K562 (cell line): ENCODE measurements at regions not wholly inside any gene's neighbourhood (a gene's known extent, or its start where the extent isn't known, plus 50 kb on each side); places are given as distances from the start of the nearest gene placed in this dataset.

Experiments used
- ATAC-seq: fragments of 200-7000 bp; cut with Tn5 transposase; 3 replicates; pipeline ENCODE4 v1.9.1; 2020; ENCODE audit warnings: moderate library complexity
- BruUV-seq: library from RNA; stranded (reverse); fragments of 400-500 nt; replicated peaks from 2 replicates; lab custom pipeline; 2021; lab: Mats Ljungman, UMichigan
- CTCF ChIA-PET: fragments of 300-600 bp; formaldehyde crosslinking; extraction: SDS; loops from one replicate; lab custom pipeline; 2021; ENCODE audit warnings: low intra/inter-chr PET ratio; lab: Yijun Ruan, JAX
- POLR2A ChIA-PET: fragments of 300-600, 350-650 bp; sonication (Branson Sonifier 250); formaldehyde crosslinking; extraction: SDS; loops from one replicate; lab custom pipeline; 2021; ENCODE audit warnings: antibody characterized with exemption, inconsistent platforms; lab: Yijun Ruan, JAX
- DNase-seq, 4 experiments: peaks; one replicate each; pipeline versions ENCODE4 v3.0.0 to v3.0.0-alpha.2; 2011 to 2018; ENCODE audit warnings: low spot score in 3 of 4, mixed read lengths in 3 of 4; ENCODE audit errors: extremely low read depth in 1 of 4
- FAIRE-seq: peaks from 2 replicates; lab custom pipeline; 2011; peaks lifted over from hg19 to GRCh38; lab: Jason Lieb, UNC
- H2AFZ ChIP-seq: 2 replicates; pipeline ENCODE4 v1.6.0; 2011; ENCODE audit warnings: low read depth, low read length, control low read depth, inconsistent platforms
- H3K27ac ChIP-seq: fragments of 200-600 bp; 3 replicates; pipeline ENCODE4 v1.8.0; 2011; ENCODE audit warnings: low read depth, mild to moderate bottlenecking, control low read depth, inconsistent platforms, low read length, moderate library complexity, mixed read lengths; ENCODE audit errors: extremely low read depth
- H3K27me3 ChIP-seq, 2 experiments: fragments of 300-600 bp in 1 of 2; 2 replicates in 1 of 2; 3 replicates in 1 of 2; pipeline versions ENCODE4 v1.6.0 to v1.8.0; 2011; ENCODE audit warnings: inconsistent platforms in 2 of 2, low read length in 2 of 2, mild to moderate bottlenecking in 1 of 2, mixed read lengths in 1 of 2, moderate library complexity in 1 of 2; ENCODE audit not compliant: control insufficient read depth in 2 of 2, insufficient read depth in 2 of 2
- H3K36me3 ChIP-seq: fragments of 300-600 bp; 3 replicates; pipeline ENCODE4 v1.8.0; 2011; ENCODE audit warnings: mild to moderate bottlenecking, low read length, inconsistent platforms; ENCODE audit not compliant: control insufficient read depth, insufficient read depth
- H3K4me1 ChIP-seq, 2 experiments: fragments of 200-600 bp in 1 of 2; replicated peaks in 1 of 2; 2 replicates in 1 of 2; 3 replicates in 1 of 2; pipeline versions ENCODE4 v1.5.1 to v1.8.0; 2011; ENCODE audit warnings: inconsistent platforms in 2 of 2, low read length in 2 of 2, mild to moderate bottlenecking in 1 of 2, mixed read lengths in 1 of 2, moderate library complexity in 1 of 2; ENCODE audit not compliant: control insufficient read depth in 2 of 2, insufficient read depth in 2 of 2
- H3K4me2 ChIP-seq: 2 replicates; pipeline ENCODE4 v1.6.1; 2011; ENCODE audit warnings: low read length, control low read depth, inconsistent platforms, mixed read lengths; ENCODE audit not compliant: insufficient read depth
- H3K4me3 ChIP-seq: fragments of 200-600 bp; sonication (generic), shearing (Covaris generic); 2 replicates; pipeline ENCODE4 v1.5.1; 2016; ENCODE audit warnings: control low read depth, inconsistent platforms
- H3K79me2 ChIP-seq: fragments of 200-600 bp; 3 replicates; pipeline ENCODE4 v1.8.0; 2011; ENCODE audit warnings: low read length, inconsistent platforms; ENCODE audit not compliant: control insufficient read depth, insufficient read depth
- H3K9ac ChIP-seq, 2 experiments: 2 replicates each; pipeline versions ENCODE4 v1.6.0 to v1.6.1; 2011; ENCODE audit warnings: low read depth in 2 of 2, low read length in 2 of 2, control low read depth in 1 of 2, inconsistent platforms in 1 of 2, mild to moderate bottlenecking in 1 of 2, mixed read lengths in 1 of 2; ENCODE audit not compliant: insufficient read depth in 1 of 2
- H3K9me1 ChIP-seq: one replicate; pipeline ENCODE4 v1.6.0; 2011; ENCODE audit warnings: inconsistent platforms, mild to moderate bottlenecking, low read length, moderate library complexity; ENCODE audit not compliant: control insufficient read depth, insufficient read depth
- H3K9me3 ChIP-seq: replicated peaks from 2 replicates; pipeline ENCODE4 v1.5.1; 2011; ENCODE audit warnings: low read depth, low read length, inconsistent platforms; ENCODE audit not compliant: control insufficient read depth, insufficient read depth
- H4K20me1 ChIP-seq: replicated peaks from 2 replicates; pipeline ENCODE4 v1.6.1; 2011; ENCODE audit warnings: low read length, inconsistent platforms, mixed read lengths; ENCODE audit not compliant: control insufficient read depth, insufficient read depth
- C11orf30 ChIP-seq: fragments of 450-650 bp; IDR thresholded peaks from 2 replicates; pipeline ENCODE4 v1.6.1; 2016; ENCODE audit warnings: low read depth, mild to moderate bottlenecking
- RBM17 ChIP-seq: fragments of 200-400 bp; formaldehyde crosslinking; IDR thresholded peaks from 2 replicates; pipeline ENCODE4 v1.6.1; 2017; ENCODE audit warnings: low read depth, mild to moderate bottlenecking, low read length, borderline replicate concordance
- RBM39 ChIP-seq: fragments of 200-400 bp; formaldehyde crosslinking; optimal IDR thresholded peaks from 2 replicates; pipeline ENCODE3; 2018; ENCODE audit warnings: low read depth, low read length
- ZNF253 ChIP-seq: fragments of 250-450 bp; sonication (Bioruptor Pico); conservative IDR thresholded peaks from 2 replicates; pipeline ENCODE4 v1.6.1; 2021; ENCODE audit warnings: mild to moderate bottlenecking
- ZNF507 ChIP-seq: conservative IDR thresholded peaks from 2 replicates; pipeline ENCODE4 v1.6.1; 2017; ENCODE audit warnings: missing genetic modification characterization, missing compliant biosample characterization
- ZNF76 ChIP-seq: fragments of 250-450 bp; sonication (Bioruptor Pico); IDR thresholded peaks from 2 replicates; pipeline ENCODE4 v1.4.0; 2020; ENCODE audit warnings: mild to moderate bottlenecking, moderate library complexity, borderline replicate concordance
- WGBS: fragments of 100-300 bp; shearing (Covaris generic); methylation state at CpG from one replicate; pipeline ENCODE4 v1.1.6; 2016; ENCODE audit warnings: low coverage, mixed read lengths; ENCODE audit not compliant: insufficient coverage; ENCODE audit errors: missing lambda C conversion rate; 5-methylcytosine and 5-hydroxymethylcytosine counted together
- in situ Hi-C: fragments of 300-500 bp; cut with MboI; formaldehyde crosslinking; loops from 4 replicates; pipeline ENCODE4 v1.15.0; 2018; ENCODE audit warnings: inconsistent platforms, mixed read lengths
- intact Hi-C: fragments of 100-400 bp; cut with micrococcal nuclease; formaldehyde crosslinking; loops from 2 replicates; pipeline ENCODE4 v1.14.2; 2022

DNA sequence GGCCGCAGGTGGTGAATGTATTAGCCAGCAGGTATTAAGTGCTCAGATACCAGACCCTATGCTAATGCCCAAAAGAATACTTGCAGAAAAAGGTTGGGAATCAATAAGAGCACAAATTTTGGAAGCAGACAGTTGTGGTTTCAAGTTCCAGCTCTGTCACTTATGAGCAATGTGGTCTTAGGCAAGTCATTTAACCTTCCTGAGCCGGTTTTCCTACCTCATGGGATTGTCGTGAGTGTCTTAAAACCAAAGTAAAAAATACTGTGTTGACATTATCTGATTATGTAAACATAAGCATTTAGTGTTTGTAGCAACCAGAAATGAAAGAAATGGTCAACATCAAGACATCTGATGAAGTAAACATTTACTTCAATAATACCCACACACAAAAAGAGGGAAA is 93.0 kb upstream of the CHST9 start:
- Histone ChIP-seq H3K4me1 (no peaks in the 10 kb centered on the region), H2AFZ (no peak overlapping the region), H3K9ac (no peak overlapping the region), H3K36me3 (no peaks in the 10 kb centered on the region), H3K27me3 (no peaks in the 10 kb centered on the region), H3K4me2 (no peak overlapping the region), H3K9me1 (no peaks in the 10 kb centered on the region), H3K27ac (no peak overlapping the region), H3K9me3 (peaks cover 2% of the 10 kb centered on the region; the same call in 1 of the 2 replicates), H3K79me2 (no peaks in the 10 kb centered on the region), H4K20me1 (no peaks in the 10 kb centered on the region), H3K4me3 (no peak overlapping the region)
- POLR2A ChIA-PET, result no interaction called here
- TF ChIP-seq ZNF507 (tag) (0 out of 2 replicates have a peak, but pooled peaks have one; percentile 16), C11orf30 (no peak)
- CTCF ChIA-PET, result no interaction called here
- DNase-seq, result no peak
- WGBS, result under 1% methylated on average over 3 of the region's 3 CpGs
- ATAC-seq, result no peak
- intact Hi-C loops, result no loop called here
- in situ Hi-C loops, result no loop called here
- no peak for FAIRE-seq
- BruUV-seq, result no TSS peak

DNA sequence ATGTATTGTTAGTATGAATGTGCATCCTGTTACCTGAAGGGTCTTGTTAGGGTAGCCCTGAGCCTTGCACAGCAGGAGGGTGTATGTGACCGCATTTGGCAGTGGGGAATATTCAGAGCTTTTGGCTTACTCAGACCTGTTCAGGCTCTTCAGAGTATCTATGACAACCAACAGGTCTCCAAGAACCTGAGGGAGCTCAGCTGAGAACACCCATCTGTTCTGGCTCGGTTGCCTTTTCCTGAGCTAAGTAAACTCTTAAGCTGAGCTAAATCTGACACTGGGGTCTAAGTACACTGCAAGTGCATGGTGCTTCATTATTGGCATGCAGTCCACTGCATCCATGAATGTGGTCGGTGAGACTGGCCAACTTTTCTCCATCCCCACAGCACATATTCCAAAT is 92.4 kb upstream of the CHST9 start:
- peaks cover 2% of the 10 kb centered on the region; the same call in 1 of the 2 replicates for H3K9me3 ChIP-seq
- no peaks in the 10 kb centered on the region for H3K79me2 ChIP-seq
- H3K9me1 ChIP-seq, result no peaks in the 10 kb centered on the region
- DNase-seq (no peak), ATAC-seq (no peak), FAIRE-seq (no peak)
- no peak overlapping the region for H2AFZ ChIP-seq
- H4K20me1 ChIP-seq, result no peaks in the 10 kb centered on the region
- no peaks in the 10 kb centered on the region for H3K4me1 ChIP-seq
- ChIA-PET POLR2A (no interaction called here), CTCF (no interaction called here)
- H3K36me3 ChIP-seq, result no peaks in the 10 kb centered on the region
- intact Hi-C loops (no loop called here), in situ Hi-C loops (no loop called here)
- TF ChIP-seq ZNF253 (CRISPR knock-in tag) (no peak), RBM17 (no peak), RBM39 (no peak), ZNF76 (CRISPR knock-in tag) (no peak)
- no peak overlapping the region for H3K9ac ChIP-seq
- no peak overlapping the region for H3K4me3 ChIP-seq
- no TSS peak for BruUV-seq
- no peaks in the 10 kb centered on the region for H3K27me3 ChIP-seq
- WGBS, result 2% methylated on average over 3 of the region's 3 CpGs
- no peak overlapping the region for H3K4me2 ChIP-seq
- no peak overlapping the region for H3K27ac ChIP-seq
